Keratinocyte (primary cell): ENCODE measurements at regions not wholly inside any gene's neighbourhood (a gene's known extent, or its start where the extent isn't known, plus 50 kb on each side); places are given as distances from the start of the nearest gene placed in this dataset.

Experiments used
- CTCF ChIP-seq, 3 experiments: IDR thresholded peaks in 1 of 3; conservative IDR thresholded peaks in 1 of 3; optimal IDR thresholded peaks in 1 of 3; 2 replicates in 2 of 3; 3 replicates in 1 of 3; pipeline versions ENCODE3 to v1.5.1; 2011; ENCODE audit warnings: low read length in 3 of 3, mild to moderate bottlenecking in 3 of 3, moderate library complexity in 2 of 3, control low read depth in 1 of 3, inconsistent platforms in 1 of 3; ENCODE audit not compliant: insufficient read depth in 2 of 3; ENCODE audit errors: extremely low read depth in 1 of 3
- EZH2 ChIP-seq: IDR thresholded peaks from one replicate; pipeline ENCODE4 v1.6.1; 2012; ENCODE audit warnings: inconsistent platforms, mild to moderate bottlenecking, low read length, moderate library complexity

GRCh38 chr6:152859225-152859624 is 108.6 kb downstream of the VIP start:
- TF ChIP-seq CTCF (optimal IDR thresholded peaks at IDR 0.05 in 1 of 3, IDR thresholded peaks at IDR 0.05 in 1 of 3, conservative IDR thresholded peaks at IDR 0.05 in 1 of 3; ENCODE audit: extremely low read depth in 1 of 3, insufficient read depth in 2 of 3, low read length in 3 of 3) (no peak), EZH2 (no peak)
